Peyer's patch (tissue), 4 donors: ENCODE measurements at regions not wholly inside any gene's neighbourhood (a gene's known extent, or its start where the extent isn't known, plus 50 kb on each side); places are given as distances from the start of the nearest gene placed in this dataset.

Experiments used
- POLR2A ChIP-seq, 2 donors: fragments of 450-650 bp; IDR thresholded peaks; one replicate each; pipeline ENCODE4 v1.5.1; 2017; ENCODE audit warnings: antibody characterized with exemption in 2 of 2, mild to moderate bottlenecking in 2 of 2, moderate library complexity in 2 of 2
- TF ChIP-seq, protein P1 (sequence below), 6 experiments: fragments of 450-650 bp in 4 of 6; fragments of 200-600 bp in 2 of 6; sonication (generic) in 1 of 6; IDR thresholded peaks; one replicate each; pipeline ENCODE4 v1.5.1; 2017 to 2019; ENCODE audit warnings: antibody characterized with exemption in 6 of 6, mild to moderate bottlenecking in 3 of 6, moderate library complexity in 1 of 6

- TF ChIP-seq, protein P1, sequence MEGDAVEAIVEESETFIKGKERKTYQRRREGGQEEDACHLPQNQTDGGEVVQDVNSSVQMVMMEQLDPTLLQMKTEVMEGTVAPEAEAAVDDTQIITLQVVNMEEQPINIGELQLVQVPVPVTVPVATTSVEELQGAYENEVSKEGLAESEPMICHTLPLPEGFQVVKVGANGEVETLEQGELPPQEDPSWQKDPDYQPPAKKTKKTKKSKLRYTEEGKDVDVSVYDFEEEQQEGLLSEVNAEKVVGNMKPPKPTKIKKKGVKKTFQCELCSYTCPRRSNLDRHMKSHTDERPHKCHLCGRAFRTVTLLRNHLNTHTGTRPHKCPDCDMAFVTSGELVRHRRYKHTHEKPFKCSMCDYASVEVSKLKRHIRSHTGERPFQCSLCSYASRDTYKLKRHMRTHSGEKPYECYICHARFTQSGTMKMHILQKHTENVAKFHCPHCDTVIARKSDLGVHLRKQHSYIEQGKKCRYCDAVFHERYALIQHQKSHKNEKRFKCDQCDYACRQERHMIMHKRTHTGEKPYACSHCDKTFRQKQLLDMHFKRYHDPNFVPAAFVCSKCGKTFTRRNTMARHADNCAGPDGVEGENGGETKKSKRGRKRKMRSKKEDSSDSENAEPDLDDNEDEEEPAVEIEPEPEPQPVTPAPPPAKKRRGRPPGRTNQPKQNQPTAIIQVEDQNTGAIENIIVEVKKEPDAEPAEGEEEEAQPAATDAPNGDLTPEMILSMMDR (IDR thresholded peaks at IDR 0.05): peak in 1 of 6 experiments; percentile 8
- TF ChIP-seq POLR2A (IDR thresholded peaks at IDR 0.05): peak; percentile 25
These were observed 69.2 kb upstream of the CCDC180 start for GRCh38 chr9:97237951-97238889.
